Erythroblast (primary cell): ENCODE measurements at regions not wholly inside any gene's neighbourhood (a gene's known extent, or its start where the extent isn't known, plus 50 kb on each side); places are given as distances from the start of the nearest gene placed in this dataset.

ENCODE experiments used
- GATA1 ChIP-seq: IDR thresholded peaks from 2 replicates; pipeline ENCODE4 v1.6.1; 2011; ENCODE audit warnings: low read depth, mild to moderate bottlenecking, control low read depth, low read length, moderate library complexity
- POLR2A ChIP-seq: IDR thresholded peaks from 2 replicates; pipeline ENCODE4 v1.6.1; 2011; ENCODE audit warnings: mild to moderate bottlenecking, low read length

GRCh38 chr6:67231092-67231491, 1404.0 kb upstream of the ADGRB3 start:
- no peak for TF ChIP-seq POLR2A
- no peak for TF ChIP-seq GATA1
